ENCODE measurements at regions not wholly inside any gene's neighbourhood (a gene's known extent, or its start where the extent isn't known, plus 50 kb on each side); places are given as distances from the start of the nearest gene placed in this dataset.

GRCh38 chr2:217250013-217250524 is 390.2 kb upstream of the TNP1 start:
- no peak for TF ChIP-seq CTCF (IDR thresholded peaks at IDR 0.05)
- no peak for TF ChIP-seq EZH2 (IDR thresholded peaks at IDR 0.05; ENCODE audit: borderline replicate concordance, insufficient read depth, low read depth, low read length, poor library complexity, severe bottlenecking)
